ENCODE measurements at regions not wholly inside any gene's neighbourhood (a gene's known extent, or its start where the extent isn't known, plus 50 kb on each side); places are given as distances from the start of the nearest gene placed in this dataset.
"Not testable (repeated sequence)": the region's sequence is repeated elsewhere in the genome, so short reads cannot be mapped to it uniquely, and the experiment has no call there.

- no peak for DNase-seq (ENCODE audit: extremely low spot score)
- POLR2A ChIA-PET: no interaction called here
- TF ChIP-seq ELF4 (IDR thresholded peaks at IDR 0.05) (no peak), SP1 (IDR thresholded peaks at IDR 0.05) (no peak), CTBP1 (IDR thresholded peaks at IDR 0.05; ENCODE audit: borderline replicate concordance) (no peak), NFRKB (IDR thresholded peaks at IDR 0.05) (no peak), SUZ12 (IDR thresholded peaks at IDR 0.05) (no peak), FOXM1 (IDR thresholded peaks at IDR 0.05; ENCODE audit: borderline replicate concordance) (no peak), L3MBTL2 (conservative IDR thresholded peaks at IDR 0.05) (no peak), TARDBP (IDR thresholded peaks at IDR 0.05) (no peak), FOXK2 (IDR thresholded peaks at IDR 0.05) (no peak), LEF1 (IDR thresholded peaks at IDR 0.05; ENCODE audit: borderline replicate concordance) (no peak), BHLHE40 (IDR thresholded peaks at IDR 0.05; ENCODE audit: borderline replicate concordance) (no peak), HDGF (IDR thresholded peaks at IDR 0.05; ENCODE audit: borderline replicate concordance) (no peak), FOXA1 (IDR thresholded peaks at IDR 0.05) (no peak), ARNT (IDR thresholded peaks at IDR 0.05) (no peak), ZNF384 (IDR thresholded peaks at IDR 0.05) (no peak)
- TF ChIP-seq, protein P1, sequence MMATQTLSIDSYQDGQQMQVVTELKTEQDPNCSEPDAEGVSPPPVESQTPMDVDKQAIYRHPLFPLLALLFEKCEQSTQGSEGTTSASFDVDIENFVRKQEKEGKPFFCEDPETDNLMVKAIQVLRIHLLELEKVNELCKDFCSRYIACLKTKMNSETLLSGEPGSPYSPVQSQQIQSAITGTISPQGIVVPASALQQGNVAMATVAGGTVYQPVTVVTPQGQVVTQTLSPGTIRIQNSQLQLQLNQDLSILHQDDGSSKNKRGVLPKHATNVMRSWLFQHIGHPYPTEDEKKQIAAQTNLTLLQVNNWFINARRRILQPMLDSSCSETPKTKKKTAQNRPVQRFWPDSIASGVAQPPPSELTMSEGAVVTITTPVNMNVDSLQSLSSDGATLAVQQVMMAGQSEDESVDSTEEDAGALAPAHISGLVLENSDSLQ (IDR thresholded peaks at IDR 0.05): no peak
- CTCF ChIA-PET: no interaction called here
Observed at GRCh38 chrX:152575331-152575730, 62.4 kb upstream of the GABRQ start.

GRCh38 chrX:152587523-152587922 is 50.2 kb upstream of the GABRQ start:
- CTCF ChIA-PET, POLR2A ChIA-PET: not testable (repeated sequence)

More at GRCh38 chrX:152587523-152587922, 50.2 kb upstream of the GABRQ start:
- not testable (repeated sequence) for DNase-seq (ENCODE audit: extremely low spot score)
